ENCODE measurements at regions not wholly inside any gene's neighbourhood (a gene's known extent, or its start where the extent isn't known, plus 50 kb on each side); places are given as distances from the start of the nearest gene placed in this dataset.

DNA sequence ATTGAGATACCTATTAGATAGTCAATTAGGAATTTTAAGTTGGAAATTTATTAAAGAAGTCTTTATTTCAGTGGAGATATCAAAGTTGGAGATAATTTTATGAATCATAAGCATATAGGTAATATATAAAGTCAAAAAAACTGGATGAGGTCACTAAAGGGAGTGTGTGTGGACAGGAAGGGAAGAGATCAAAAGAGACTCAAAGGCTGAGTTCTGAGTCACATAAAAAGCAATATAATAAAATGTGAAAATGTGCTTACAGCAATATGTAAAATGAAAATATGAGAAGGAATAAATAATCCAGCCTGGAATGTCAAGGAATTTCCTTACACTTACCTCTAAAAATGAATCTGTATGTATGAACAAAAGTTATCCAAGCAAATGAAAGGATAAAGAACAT is 583.3 kb upstream of the SORCS1 start:
- no peak for DNase-seq

GRCh38 chr10:107741971-107742370 is 577.5 kb upstream of the SORCS1 start:
- DNase-seq: no peak

- DNase-seq: peak; percentile 16
These were observed 576.6 kb upstream of the SORCS1 start for GRCh38 chr10:107740962-107741690.

- DNase-seq: no peak
These were observed 575.4 kb upstream of the SORCS1 start for GRCh38 chr10:107739951-107740350.

- peak; percentile 70 for DNase-seq
These were observed 569.0 kb upstream of the SORCS1 start for GRCh38 chr10:107733328-107734130.

GRCh38 chr10:107732045-107732444 is 567.5 kb upstream of the SORCS1 start:
- no peak for DNase-seq

- DNase-seq: no peak
These were observed 564.3 kb upstream of the SORCS1 start for GRCh38 chr10:107728807-107729206.

- DNase-seq: peak; percentile 54
These were observed 563.3 kb upstream of the SORCS1 start for GRCh38 chr10:107727767-107728317.

DNA sequence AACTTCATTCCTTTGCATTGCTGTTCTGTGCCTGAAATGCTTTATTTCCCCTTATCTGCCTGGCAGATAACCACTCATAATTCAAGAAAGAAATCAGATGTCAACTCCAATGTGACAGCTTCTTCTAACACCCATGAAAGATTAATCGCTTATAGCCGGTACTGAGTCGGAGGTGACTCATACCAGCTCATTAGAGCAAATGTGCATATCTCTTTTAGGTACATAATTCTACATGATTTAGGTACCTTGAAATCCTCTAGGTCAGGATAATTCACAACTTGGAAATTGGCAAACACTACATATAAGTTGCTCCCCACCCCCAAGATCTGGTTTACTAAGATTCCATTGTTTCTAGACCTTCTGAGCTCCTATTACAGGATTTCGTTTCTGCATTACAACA is 554.4 kb upstream of the SORCS1 start:
- DNase-seq: peak; percentile 47

DNA sequence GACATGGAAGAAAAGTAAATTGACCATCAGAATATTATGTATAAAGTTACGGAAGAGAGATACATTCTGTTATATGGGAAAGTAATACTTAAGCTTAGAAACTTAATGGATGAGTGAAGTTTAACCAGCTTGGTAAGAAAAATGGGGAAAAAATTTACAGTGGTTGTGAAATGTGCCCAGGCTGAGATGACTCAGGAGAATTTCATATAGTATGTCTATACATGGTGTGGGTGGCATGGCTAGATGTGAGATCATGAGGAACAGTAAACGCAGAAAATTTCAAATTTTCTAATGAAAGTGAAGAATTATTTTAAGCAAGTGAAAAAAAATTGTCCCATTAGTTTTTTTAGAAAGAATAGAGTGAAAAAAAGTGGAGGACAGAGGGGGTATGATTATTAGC is 552.5 kb upstream of the SORCS1 start:
- DNase-seq: no peak

GRCh38 chr10:107715565-107715964 is 551.1 kb upstream of the SORCS1 start:
- DNase-seq: no peak

DNA sequence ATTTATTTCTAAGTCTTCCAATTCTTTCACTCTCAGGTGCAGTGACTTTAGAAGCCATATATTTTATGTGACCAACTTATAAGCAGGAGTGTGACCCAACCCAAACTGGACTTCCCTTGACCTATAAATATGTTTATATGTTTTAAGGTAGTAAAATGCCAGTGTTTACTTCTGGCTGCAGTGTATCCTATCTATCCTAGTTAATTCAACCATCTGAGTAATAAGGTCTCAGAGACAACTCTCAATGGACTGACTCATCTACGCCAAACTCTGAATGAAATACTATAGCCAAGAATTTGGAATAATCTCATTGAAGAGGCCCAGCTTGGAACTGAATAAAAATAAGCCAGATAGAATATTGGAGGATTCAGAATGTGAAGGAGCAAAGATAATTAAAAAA is 544.5 kb upstream of the SORCS1 start:
- DNase-seq: peak; percentile 8

DNA sequence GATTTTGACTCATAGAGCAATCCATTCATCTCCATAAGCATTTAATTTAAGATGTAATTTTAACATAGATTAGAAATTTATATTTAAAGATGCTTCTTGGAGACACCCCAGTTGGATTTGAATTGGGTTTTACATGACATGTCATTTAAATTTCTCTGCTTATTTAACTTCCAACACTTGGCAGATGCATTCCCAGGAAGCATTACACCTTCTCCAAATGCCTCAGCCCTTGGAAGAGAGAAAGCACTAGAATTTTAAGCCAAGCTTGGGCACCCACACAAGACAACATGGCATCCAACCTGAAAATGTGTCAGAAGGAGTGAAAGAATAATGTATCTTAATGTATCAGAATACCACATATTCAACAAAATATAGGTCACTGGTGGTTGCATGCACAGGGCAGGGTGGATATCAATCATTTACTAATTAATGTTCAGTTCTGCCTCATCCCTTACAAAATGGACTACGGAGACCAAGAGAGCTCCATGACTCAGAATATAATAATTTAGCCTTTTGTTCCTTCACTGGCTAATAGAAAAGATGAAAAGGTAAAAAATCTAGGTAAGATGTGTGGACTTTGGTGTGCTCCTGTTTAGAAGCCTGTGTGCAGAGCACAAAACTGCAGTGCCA is 541.7 kb upstream of the SORCS1 start:
- no peak for DNase-seq

- peak; percentile 3 for DNase-seq
These were observed 537.4 kb upstream of the SORCS1 start for GRCh38 chr10:107701943-107702342.

DNA sequence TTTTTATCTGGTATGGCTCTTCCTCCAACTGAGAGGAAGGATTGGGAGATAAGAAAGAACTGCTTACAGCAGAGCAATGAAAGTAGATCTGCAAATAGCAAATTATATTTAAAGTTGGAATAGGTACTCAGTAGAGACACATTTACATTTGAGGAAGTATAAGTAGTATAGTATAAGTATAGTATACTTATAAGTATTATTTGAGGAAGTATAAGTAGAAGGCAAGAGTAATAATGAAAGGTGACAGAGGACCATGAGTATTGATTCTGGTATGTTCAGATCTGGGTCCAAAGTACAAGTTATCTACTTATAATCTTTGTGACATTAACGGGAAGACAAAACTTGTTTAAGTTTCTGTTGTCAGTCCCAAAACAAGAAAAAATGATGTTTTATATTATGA is 527.6 kb upstream of the SORCS1 start:
- DNase-seq: no peak

- no peak for DNase-seq
These were observed 524.8 kb upstream of the SORCS1 start for GRCh38 chr10:107689323-107689722.

DNA sequence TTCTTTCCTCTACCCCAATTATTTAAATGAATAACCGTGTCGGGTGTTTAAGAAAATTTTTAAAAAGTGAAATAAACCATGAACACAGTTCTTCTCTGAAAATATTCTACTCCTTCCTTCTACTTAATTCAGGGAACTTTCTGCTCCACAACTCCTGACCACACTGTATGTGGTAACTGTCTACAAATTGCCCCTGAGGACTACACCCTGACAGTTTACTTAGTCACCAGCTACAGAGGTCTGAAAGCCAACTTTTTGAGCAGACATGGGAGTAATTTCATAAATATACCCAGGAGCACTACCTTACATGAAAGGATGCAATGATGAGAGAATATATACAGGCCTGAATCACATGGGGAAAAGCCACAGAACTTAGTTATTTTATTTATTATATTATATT is 523.2 kb upstream of the SORCS1 start:
- DNase-seq: no peak

GRCh38 chr10:107686095-107686494 is 521.6 kb upstream of the SORCS1 start:
- no peak for DNase-seq

DNA sequence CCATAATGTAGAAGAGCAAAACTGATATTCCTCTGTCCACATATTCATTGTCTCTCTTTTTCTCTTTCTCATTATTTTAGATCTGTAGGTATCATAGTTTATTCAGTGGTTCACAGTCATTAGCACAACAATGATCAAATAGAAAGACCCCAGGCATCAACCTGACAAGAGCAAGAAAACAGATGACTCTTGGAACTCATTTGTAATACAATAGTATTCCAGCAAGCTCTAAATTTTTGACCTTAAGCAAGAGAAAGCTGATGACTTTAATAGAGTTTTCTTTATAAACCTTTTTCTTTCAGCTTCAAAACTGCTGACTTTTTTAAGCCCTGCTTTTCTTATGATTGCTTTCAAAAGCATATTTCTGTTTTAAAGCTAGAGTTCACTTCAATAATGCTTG is 507.5 kb upstream of the SORCS1 start:
- DNase-seq: no peak

- DNase-seq: no peak
These were observed 501.7 kb upstream of the SORCS1 start for GRCh38 chr10:107666214-107666613.

DNA sequence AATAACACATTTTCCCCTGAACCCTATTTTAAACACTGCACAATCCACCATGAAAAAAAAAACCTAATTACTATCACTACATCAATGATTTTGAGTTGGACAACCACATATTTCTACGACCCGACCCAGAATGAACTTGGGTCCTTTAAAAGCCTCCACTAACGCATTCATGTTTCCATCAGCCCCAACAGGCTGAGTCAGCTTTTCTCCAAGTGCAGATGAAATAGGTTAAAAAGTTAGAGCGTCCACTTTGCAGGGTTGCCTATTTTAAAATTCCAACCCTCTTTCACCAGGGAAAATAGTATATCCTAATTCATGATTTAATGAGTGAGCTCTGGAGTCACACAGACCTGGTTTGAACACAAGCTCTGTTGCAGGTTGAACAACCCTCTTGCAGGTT is 501.0 kb upstream of the SORCS1 start:
- DNase-seq: no peak

GRCh38 chr10:107657851-107658250 is 493.3 kb upstream of the SORCS1 start:
- no peak for DNase-seq

- DNase-seq: no peak
These were observed 492.4 kb upstream of the SORCS1 start for GRCh38 chr10:107656932-107657331.
